ENCODE measurements at regions not wholly inside any gene's neighbourhood (a gene's known extent, or its start where the extent isn't known, plus 50 kb on each side); places are given as distances from the start of the nearest gene placed in this dataset.

- Histone ChIP-seq H3K4me2 (ENCODE audit: low read length) (no peak overlapping the region), H3K9me2 (replicated peaks; ENCODE audit: control insufficient read depth, low read length) (0 out of 2 replicates have a peak, but pooled peaks cover 2% of the 10 kb centered on the region), H3K79me2 (ENCODE audit: control insufficient read depth, low read length) (no peaks in the 10 kb centered on the region), H3K36me3 (ENCODE audit: control insufficient read depth, low read length) (no peaks in the 10 kb centered on the region), H3K27me3 (ENCODE audit: control insufficient read depth, low read length) (no peaks in the 10 kb centered on the region), H3K27ac (ENCODE audit: low read depth, low read length) (no peak overlapping the region), H3K4me3 (ENCODE audit: low read length) (no peak overlapping the region), H3K4me1 (ENCODE audit: control insufficient read depth, low read length) (no peaks in the 10 kb centered on the region), H3F3A (ENCODE audit: control insufficient read depth, insufficient read depth) (no peaks in the 10 kb centered on the region), H3K9me3 (ENCODE audit: control insufficient read depth, insufficient read depth, low read length) (no peaks in the 10 kb centered on the region), H4K20me1 (ENCODE audit: control insufficient read depth, insufficient read depth, low read depth, low read length) (no peaks in the 10 kb centered on the region)
- no peak for TF ChIP-seq CTCF (IDR thresholded peaks at IDR 0.05; ENCODE audit: low read depth, low read length, poor library complexity, severe bottlenecking)
- no peak for TF ChIP-seq EZH2phosphoT487 (IDR thresholded peaks at IDR 0.05; ENCODE audit: borderline replicate concordance, low read length)
These were observed 795.0 kb downstream of the DTWD2 start for GRCh38 chr5:118193194-118193905.

GRCh38 chr5:118185018-118185417 lies 803.3 kb downstream of the DTWD2 start:
- H3K9me3 ChIP-seq (ENCODE audit: control insufficient read depth, insufficient read depth, low read length), result no peaks in the 10 kb centered on the region
- H3K27ac ChIP-seq (ENCODE audit: low read depth, low read length), result no peak overlapping the region
- no peaks in the 10 kb centered on the region for H4K20me1 ChIP-seq (ENCODE audit: control insufficient read depth, insufficient read depth, low read depth, low read length)
- no peak overlapping the region for H3K4me3 ChIP-seq (ENCODE audit: low read length)
- no peaks in the 10 kb centered on the region for H3F3A ChIP-seq (ENCODE audit: control insufficient read depth, insufficient read depth)
- TF ChIP-seq CTCF (IDR thresholded peaks at IDR 0.05; ENCODE audit: low read depth, low read length, poor library complexity, severe bottlenecking) (no peak), EZH2phosphoT487 (IDR thresholded peaks at IDR 0.05; ENCODE audit: borderline replicate concordance, low read length) (no peak)
- no peaks in the 10 kb centered on the region for H3K4me1 ChIP-seq (ENCODE audit: control insufficient read depth, low read length)
- no peaks in the 10 kb centered on the region for H3K79me2 ChIP-seq (ENCODE audit: control insufficient read depth, low read length)
- H3K4me2 ChIP-seq (ENCODE audit: low read length), result no peak overlapping the region
- H3K27me3 ChIP-seq (ENCODE audit: control insufficient read depth, low read length), result no peaks in the 10 kb centered on the region
- H3K9me2 ChIP-seq (replicated peaks; ENCODE audit: control insufficient read depth, low read length), result no peaks in the 10 kb centered on the region
- no peaks in the 10 kb centered on the region for H3K36me3 ChIP-seq (ENCODE audit: control insufficient read depth, low read length)

GRCh38 chr5:118176146-118176545 lies 812.2 kb downstream of the DTWD2 start:
- no peaks in the 10 kb centered on the region for H4K20me1 ChIP-seq (ENCODE audit: control insufficient read depth, insufficient read depth, low read depth, low read length)
- no peaks in the 10 kb centered on the region for H3K9me2 ChIP-seq (replicated peaks; ENCODE audit: control insufficient read depth, low read length)
- no peaks in the 10 kb centered on the region for H3K9me3 ChIP-seq (ENCODE audit: control insufficient read depth, insufficient read depth, low read length)
- H3K4me2 ChIP-seq (ENCODE audit: low read length), result no peak overlapping the region
- TF ChIP-seq CTCF (IDR thresholded peaks at IDR 0.05; ENCODE audit: low read depth, low read length, poor library complexity, severe bottlenecking) (no peak), EZH2phosphoT487 (IDR thresholded peaks at IDR 0.05; ENCODE audit: borderline replicate concordance, low read length) (no peak)
- H3F3A ChIP-seq (ENCODE audit: control insufficient read depth, insufficient read depth), result no peaks in the 10 kb centered on the region
- no peaks in the 10 kb centered on the region for H3K36me3 ChIP-seq (ENCODE audit: control insufficient read depth, low read length)
- H3K79me2 ChIP-seq (ENCODE audit: control insufficient read depth, low read length), result no peaks in the 10 kb centered on the region
- no peaks in the 10 kb centered on the region for H3K27me3 ChIP-seq (ENCODE audit: control insufficient read depth, low read length)
- H3K4me1 ChIP-seq (ENCODE audit: control insufficient read depth, low read length), result no peaks in the 10 kb centered on the region
- H3K27ac ChIP-seq (ENCODE audit: low read depth, low read length), result no peak overlapping the region
- H3K4me3 ChIP-seq (ENCODE audit: low read length), result no peak overlapping the region
